ENCODE measurements at regions not wholly inside any gene's neighbourhood (a gene's known extent, or its start where the extent isn't known, plus 50 kb on each side); places are given as distances from the start of the nearest gene placed in this dataset.
"Not testable (repeated sequence)": the region's sequence is repeated elsewhere in the genome, so short reads cannot be mapped to it uniquely, and the experiment has no call there.

DNA sequence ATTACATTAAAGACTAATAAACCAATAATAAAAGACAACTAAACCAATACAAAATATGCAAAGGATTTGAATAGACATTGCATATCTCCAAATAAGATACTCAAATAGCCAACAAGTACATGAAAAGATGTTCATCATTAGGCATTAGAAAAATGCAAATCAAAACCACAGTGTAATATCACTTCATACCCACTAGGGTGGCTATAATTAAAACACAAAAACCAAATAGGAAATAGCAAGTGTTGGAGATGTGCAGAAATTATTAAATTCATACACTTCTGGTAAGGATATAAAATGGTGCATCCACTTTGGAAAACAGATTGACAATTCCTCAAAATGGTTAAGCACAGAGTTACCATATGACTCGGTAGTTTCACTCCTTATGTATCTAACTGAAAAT, 860.8 kb upstream of the DIAPH2 start:
- no peak for DNase-seq

GRCh38 chrX:95835223-95835622, 849.4 kb upstream of the DIAPH2 start:
- DNase-seq, result no peak

GRCh38 chrX:95836517-95836916, 848.1 kb upstream of the DIAPH2 start:
- DNase-seq, result no peak

- no peak for DNase-seq
These were observed 842.8 kb upstream of the DIAPH2 start for GRCh38 chrX:95841863-95842262.

GRCh38 chrX:95860127-95860526, 824.5 kb upstream of the DIAPH2 start:
- DNase-seq, result no peak

DNA sequence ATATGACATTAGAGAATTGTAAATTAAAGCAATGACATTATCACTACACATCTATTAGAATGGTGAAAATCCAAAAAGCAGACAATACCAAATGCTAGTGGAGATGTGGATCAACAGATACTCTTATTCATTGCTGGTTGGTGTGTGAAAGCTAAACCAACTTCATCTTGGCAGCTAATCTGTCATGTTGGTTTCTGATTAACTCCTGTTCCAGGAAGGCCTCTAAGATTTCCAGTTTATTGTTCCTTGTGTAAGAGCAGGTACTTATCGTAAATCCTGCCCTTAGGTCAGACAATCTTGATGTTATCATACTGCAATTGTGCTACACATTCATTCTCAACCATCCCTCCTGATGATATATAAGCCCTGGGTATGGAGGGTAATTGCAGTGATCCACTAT, 809.0 kb upstream of the DIAPH2 start:
- DNase-seq, result no peak

DNA sequence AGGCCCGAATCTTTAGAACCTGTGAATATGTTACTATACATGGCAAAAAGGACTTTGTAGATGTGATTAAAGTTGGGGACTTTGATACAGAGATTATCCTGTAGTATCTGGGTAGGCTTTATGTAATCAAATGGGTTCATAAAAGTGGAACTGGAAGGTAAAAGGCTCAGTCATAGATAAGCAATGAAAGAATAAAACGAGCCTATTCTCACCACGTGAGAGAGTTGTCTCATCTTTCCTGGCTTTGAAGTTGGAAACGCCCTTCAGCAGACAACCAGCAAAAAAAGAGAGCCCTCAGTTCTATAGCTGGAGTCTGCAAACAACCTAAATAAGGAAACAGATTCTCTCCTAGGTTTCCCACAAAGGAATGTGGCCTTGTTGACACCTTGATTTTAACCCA, 805.8 kb upstream of the DIAPH2 start:
- DNase-seq, result no peak

- peak; percentile 10 to 35 for DNase-seq
These were observed 800.5 kb upstream of the DIAPH2 start for GRCh38 chrX:95884186-95884585.

DNA sequence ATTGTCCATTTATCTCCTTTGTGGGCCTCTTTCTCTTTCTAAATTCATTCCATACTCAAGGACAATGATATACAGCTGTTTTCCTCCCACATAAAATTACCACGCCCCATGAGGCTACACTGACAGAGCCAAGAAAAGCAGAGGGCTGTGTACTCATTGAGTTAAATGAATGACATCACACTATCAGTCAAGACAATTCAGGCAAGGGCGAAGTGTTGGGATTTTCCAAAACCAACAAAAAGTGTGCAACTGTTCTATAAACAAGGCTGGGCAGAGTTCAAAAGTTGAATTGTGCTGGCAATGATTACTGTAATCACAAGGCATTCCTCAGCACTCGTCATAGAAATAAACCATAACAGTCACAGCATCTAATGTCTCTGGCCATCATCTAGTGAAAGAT, 799.6 kb upstream of the DIAPH2 start:
- peak; percentile 44 to 51 for DNase-seq

DNA sequence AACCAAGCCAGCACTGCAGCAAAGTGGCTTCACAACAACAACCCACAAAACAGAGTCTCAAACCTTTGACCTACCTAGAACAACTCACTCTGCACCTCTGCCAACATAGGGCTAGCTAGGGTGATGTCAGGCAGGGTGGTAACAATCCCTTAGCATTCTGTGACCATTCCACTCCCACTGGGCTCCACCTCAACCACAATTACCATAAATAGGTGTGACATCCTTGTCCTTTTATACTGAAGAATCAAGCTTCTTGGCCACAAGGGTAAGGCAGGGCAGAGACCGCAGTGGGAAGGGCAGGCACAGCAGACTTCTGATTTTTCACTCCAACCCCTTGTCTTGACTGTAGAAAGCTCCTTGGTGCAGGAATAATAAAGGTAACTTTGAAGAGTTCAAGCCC, 795.4 kb upstream of the DIAPH2 start:
- no peak for DNase-seq

- no peak for DNase-seq
These were observed 791.0 kb upstream of the DIAPH2 start for GRCh38 chrX:95893636-95894035.

DNA sequence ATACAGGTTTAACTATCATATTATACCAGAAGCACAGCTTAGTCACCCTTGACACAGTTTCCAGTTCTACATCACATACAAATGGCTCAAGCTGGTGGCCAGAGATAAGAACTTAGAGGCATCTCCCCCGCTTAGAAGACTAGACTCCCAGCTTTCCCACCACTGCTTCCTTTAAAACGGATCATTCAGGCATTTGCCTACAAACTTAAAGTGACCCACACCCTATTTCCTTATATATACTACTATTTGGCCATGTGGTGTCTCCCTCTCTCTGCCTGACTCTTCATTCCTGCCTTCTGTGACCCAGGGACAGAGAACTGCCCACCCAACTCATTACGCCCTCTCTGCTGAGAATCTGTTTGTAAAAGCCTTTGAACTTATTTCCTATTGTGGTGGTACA, 781.2 kb upstream of the DIAPH2 start:
- DNase-seq, result no peak

DNA sequence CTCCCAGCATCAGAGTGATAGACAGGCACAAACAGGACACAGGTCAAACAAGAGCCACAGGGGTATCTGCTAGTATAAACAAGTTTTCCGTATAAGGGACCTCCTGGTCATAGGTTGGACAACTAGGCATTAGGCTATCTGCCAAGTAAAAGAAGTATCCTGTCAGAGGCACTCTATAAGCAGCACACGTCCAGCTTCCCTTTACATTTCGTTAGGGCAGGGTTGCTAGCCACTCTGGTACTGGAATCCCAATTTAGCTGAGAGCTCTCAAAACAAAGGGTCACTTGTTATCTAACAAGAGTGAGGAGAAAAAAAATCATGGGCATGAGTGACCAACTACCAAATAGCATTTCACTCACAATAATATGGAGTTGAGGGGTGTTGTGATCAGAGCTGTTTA, 780.7 kb upstream of the DIAPH2 start:
- no peak for DNase-seq

- no peak for DNase-seq
These were observed 777.6 kb upstream of the DIAPH2 start for GRCh38 chrX:95907081-95907480.

DNA sequence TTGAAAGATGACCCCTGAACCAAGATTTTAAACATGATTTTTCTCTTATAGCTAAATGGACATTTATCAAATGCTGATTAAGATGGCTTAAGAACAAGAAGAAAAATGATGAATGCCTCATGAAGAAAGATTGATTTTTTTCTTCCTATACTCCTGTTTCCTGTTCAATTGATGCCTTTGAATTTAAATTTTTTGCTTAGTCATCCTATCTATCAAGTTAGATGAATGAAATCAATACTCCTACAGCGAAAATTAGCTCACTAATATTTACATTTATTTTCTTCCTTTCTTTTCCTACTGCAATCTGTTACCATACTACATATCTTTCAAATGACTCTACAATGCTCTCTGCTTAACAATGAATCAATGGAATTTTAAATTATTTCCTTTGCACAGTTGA, 773.6 kb upstream of the DIAPH2 start:
- DNase-seq, result no peak

GRCh38 chrX:95919605-95920004, 765.0 kb upstream of the DIAPH2 start:
- no peak for DNase-seq

GRCh38 chrX:95945528-95945927, 739.1 kb upstream of the DIAPH2 start:
- no peak for DNase-seq

DNA sequence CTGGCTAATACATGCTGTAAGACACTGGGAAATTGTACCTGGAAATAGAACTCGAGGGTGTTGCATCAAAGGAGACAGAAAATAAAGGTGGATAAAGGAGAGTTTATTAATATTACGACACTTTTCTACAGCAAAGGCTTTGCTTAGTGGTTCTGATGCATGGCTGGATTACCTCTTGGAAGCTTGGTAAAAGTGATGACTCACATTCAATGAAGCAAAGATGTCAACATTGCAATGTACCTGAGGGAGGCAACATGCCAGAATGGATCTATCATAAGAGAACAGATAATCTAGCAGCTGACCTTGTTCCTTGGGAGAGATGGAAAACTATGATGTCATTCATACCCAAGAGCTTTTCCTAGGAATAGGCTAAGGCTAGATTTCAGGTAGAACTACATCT, 735.1 kb upstream of the DIAPH2 start:
- no peak for DNase-seq

- no peak for DNase-seq
These were observed 734.0 kb upstream of the DIAPH2 start for GRCh38 chrX:95950679-95951078.

DNA sequence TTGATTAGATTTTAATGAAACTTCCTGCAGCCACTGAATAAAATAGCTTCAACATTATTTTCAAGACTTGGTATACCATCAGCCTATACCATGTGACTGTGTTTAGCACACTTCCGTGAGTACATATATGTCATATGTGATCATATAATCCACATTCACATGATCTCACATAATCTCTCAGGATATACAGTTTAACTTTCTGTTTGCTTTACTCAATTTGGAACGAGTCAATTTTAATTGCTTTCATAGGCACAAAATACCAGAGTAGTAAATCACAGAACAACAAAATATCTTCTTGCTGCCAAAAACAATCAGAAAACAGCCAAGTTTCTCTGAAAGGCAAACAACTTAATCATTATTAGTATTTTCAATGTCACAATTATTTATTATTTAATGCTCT, 731.1 kb upstream of the DIAPH2 start:
- DNase-seq, result no peak

DNA sequence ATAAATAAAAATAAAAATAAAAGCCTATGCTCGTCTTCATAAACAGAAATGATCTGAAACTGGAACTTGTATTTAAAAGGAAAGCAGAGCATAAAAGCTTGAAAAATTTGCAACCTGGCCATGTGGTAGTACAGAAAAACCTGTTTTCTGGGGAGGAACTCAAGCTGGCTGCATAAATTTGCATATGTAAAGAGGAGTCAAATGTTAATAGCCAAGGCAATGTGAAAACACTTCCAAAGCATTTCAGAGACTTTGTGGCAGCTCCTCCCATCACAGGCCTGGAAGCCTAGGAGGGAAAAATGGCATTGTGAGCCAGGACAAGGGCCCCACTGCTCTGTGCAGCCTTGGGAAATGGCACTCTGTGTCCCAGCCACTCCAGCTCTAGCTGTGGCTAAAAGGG, 727.9 kb upstream of the DIAPH2 start:
- DNase-seq, result no peak

DNA sequence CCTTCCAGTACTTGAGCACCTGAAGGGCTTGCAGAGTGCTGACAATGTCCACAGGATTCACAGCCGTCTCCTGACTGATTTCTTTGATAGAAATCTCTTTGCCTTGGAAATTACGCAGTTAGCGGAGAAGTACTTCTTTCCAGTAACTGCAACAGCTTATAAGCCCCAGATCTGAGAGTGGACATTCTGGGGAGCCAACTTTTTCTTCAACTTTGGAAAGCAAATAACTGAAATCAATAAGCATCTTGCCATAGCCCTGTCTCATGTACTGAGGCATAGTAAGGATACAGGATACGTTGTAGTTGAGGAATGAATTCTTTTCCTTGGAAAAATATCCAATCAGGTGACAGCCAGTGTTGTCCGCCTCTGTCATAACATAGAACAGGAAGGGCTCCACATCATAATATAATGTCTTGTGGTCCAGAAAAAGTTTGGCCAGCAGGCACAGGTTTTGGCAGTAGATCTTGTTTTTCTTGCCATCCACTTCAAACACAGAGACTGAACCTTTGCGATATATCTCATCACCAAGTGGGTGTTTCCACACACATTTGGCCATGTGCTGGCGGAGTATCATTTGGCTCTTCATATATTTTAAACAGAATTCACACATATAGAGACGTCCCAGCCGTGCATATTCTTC, 711.1 kb upstream of the DIAPH2 start:
- not testable (repeated sequence) for DNase-seq

GRCh38 chrX:95974096-95974470, 710.6 kb upstream of the DIAPH2 start:
- no peak for DNase-seq

DNA sequence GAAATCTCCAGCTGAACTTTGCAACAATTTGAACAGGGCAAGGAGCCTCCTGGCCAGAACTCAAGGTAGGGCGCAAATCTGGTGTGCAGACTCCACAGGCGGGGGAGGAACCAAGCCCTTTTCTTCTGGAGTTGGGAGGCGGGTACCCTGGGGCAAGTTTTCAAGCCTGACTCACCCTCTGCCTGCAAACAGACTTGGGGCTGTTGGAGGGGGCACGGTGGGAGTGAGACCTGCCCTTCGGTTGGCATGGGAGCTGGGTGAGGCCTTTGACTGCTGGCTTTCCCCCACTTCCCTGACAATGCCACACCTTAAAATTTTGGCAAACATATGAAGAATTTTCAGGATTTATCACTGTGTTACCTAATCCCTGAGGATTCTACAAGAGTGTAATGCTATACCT, 709.8 kb upstream of the DIAPH2 start:
- no peak for DNase-seq

GRCh38 chrX:95995583-95995982, 689.1 kb upstream of the DIAPH2 start:
- no peak for DNase-seq

DNA sequence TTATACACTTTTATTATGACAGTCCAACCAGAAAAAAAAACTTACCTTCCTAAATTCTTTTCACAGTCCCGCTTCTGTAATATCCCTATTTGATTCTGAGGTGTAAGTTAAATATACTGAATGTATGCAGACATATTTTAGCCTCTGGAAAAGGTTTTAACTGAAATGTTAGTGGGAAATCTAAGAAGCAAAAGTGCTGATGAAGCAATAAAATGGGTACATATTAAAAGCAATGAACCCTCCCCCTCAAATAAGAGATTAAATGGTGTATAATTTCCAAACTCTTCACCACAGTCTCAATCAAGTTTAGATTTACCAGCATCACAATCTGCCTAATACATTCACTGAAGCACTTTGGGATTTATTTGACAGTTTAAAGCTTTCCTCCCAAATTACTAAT, 688.3 kb upstream of the DIAPH2 start:
- no peak for DNase-seq

Measured in NCI-H2081 (cell line).